CD14-positive monocyte (primary cell): ENCODE measurements at regions not wholly inside any gene's neighbourhood (a gene's known extent, or its start where the extent isn't known, plus 50 kb on each side); places are given as distances from the start of the nearest gene placed in this dataset.

Experiments
- DNase-seq, 3 donors: peaks; one replicate each; pipeline ENCODE4 v3.0.0-alpha.2; 2011 to 2022
- H2AFZ ChIP-seq: 2 replicates; pipeline ENCODE4 v1.6.0; 2012; ENCODE audit warnings: mild to moderate bottlenecking, low read depth, low read length, inconsistent platforms; ENCODE audit not compliant: insufficient read depth, poor library complexity, severe bottlenecking
- H3K27ac ChIP-seq, 2 donors: 1 replicate in 1 of 2; 2 replicates in 1 of 2; pipeline ENCODE4 v1.5.1; 2012 to 2013; ENCODE audit warnings: low read length in 2 of 2, control low read depth in 1 of 2, inconsistent platforms in 1 of 2, low read depth in 1 of 2, mild to moderate bottlenecking in 1 of 2
- H3K27me3 ChIP-seq, 2 donors: one replicate each; pipeline versions ENCODE4 v1.6.0 to v1.6.1; 2011 to 2013; ENCODE audit warnings: low read length in 2 of 2; ENCODE audit not compliant: control insufficient read depth in 2 of 2, insufficient read depth in 2 of 2
- H3K36me3 ChIP-seq, 2 donors: replicated peaks in 1 of 2; 1 replicate in 1 of 2; 2 replicates in 1 of 2; pipeline versions ENCODE4 v1.5.1 to v1.6.1; 2012 to 2013; ENCODE audit warnings: low read length in 2 of 2, control low read depth in 1 of 2, inconsistent platforms in 1 of 2, mild to moderate bottlenecking in 1 of 2; ENCODE audit not compliant: insufficient read depth in 2 of 2, control insufficient read depth in 1 of 2
- H3K4me1 ChIP-seq, 2 donors: 1 replicate in 1 of 2; 2 replicates in 1 of 2; pipeline versions ENCODE4 v1.5.1 to v1.6.1; 2012 to 2013; ENCODE audit warnings: low read length in 2 of 2, control low read depth in 1 of 2, inconsistent platforms in 1 of 2, mild to moderate bottlenecking in 1 of 2, moderate library complexity in 1 of 2; ENCODE audit not compliant: insufficient read depth in 2 of 2, control insufficient read depth in 1 of 2
- H3K4me2 ChIP-seq: replicated peaks from 2 replicates; pipeline ENCODE3; 2012; ENCODE audit warnings: low read length, moderate library complexity, mild to moderate bottlenecking; ENCODE audit not compliant: poor library complexity, severe bottlenecking; ENCODE audit errors: extremely low read depth
- H3K4me3 ChIP-seq, 3 experiments: fragments of 200-600 bp in 1 of 3; sonication (generic) in 1 of 3; replicated peaks in 1 of 3; 1 replicate in 2 of 3; 2 replicates in 1 of 3; pipeline ENCODE4 v1.5.1; 2011 to 2013; ENCODE audit warnings: low read length in 3 of 3, mild to moderate bottlenecking in 3 of 3, control low read depth in 2 of 3, low read depth in 2 of 3, inconsistent platforms in 1 of 3, moderate library complexity in 1 of 3
- H3K79me2 ChIP-seq: 2 replicates; pipeline ENCODE4 v1.6.0; 2012; ENCODE audit warnings: mild to moderate bottlenecking, control low read depth, inconsistent platforms, low read length, moderate library complexity; ENCODE audit not compliant: insufficient read depth
- H3K9ac ChIP-seq: 2 replicates; pipeline ENCODE4 v1.6.0; 2017; ENCODE audit warnings: low read length, mild to moderate bottlenecking; ENCODE audit not compliant: insufficient read depth, poor library complexity, severe bottlenecking
- H3K9me3 ChIP-seq, 2 donors: replicated peaks in 1 of 2; 1 replicate in 1 of 2; 2 replicates in 1 of 2; pipeline versions ENCODE4 v1.5.1 to v1.6.1; 2012 to 2013; ENCODE audit warnings: low read length in 2 of 2, control low read depth in 1 of 2; ENCODE audit not compliant: control insufficient read depth in 1 of 2, insufficient read depth in 1 of 2
- H4K20me1 ChIP-seq: 2 replicates; pipeline ENCODE4 v1.6.0; 2012; ENCODE audit warnings: mild to moderate bottlenecking, low read length, control low read depth, moderate library complexity; ENCODE audit not compliant: insufficient read depth
- H3K27ac Mint-ChIP-seq, 7 donors: one replicate each; pipeline ENCODE4 v1.8.0; 2020; ENCODE audit warnings: mild to moderate bottlenecking in 7 of 7, mixed read lengths in 7 of 7, moderate library complexity in 6 of 7, inconsistent platforms in 2 of 7
- H3K27me3 Mint-ChIP-seq, 3 donors: one replicate each; pipeline ENCODE4 v1.8.0; 2021 to 2022; ENCODE audit warnings: low read depth in 3 of 3, mild to moderate bottlenecking in 3 of 3, mixed read lengths in 3 of 3, moderate library complexity in 3 of 3, inconsistent platforms in 1 of 3
- H3K36me3 Mint-ChIP-seq, 2 donors: one replicate each; pipeline ENCODE4 v1.8.0; 2020; ENCODE audit warnings: mixed read lengths in 2 of 2, inconsistent platforms in 1 of 2, mild to moderate bottlenecking in 1 of 2
- H3K4me1 Mint-ChIP-seq: one replicate; pipeline ENCODE4 v1.8.0; 2020; ENCODE audit warnings: mild to moderate bottlenecking, mixed read lengths
- H3K4me3 Mint-ChIP-seq, 2 donors: one replicate each; pipeline ENCODE4 v1.8.0; 2020; ENCODE audit warnings: mild to moderate bottlenecking in 2 of 2, mixed read lengths in 2 of 2, moderate library complexity in 1 of 2
- H3K9me3 Mint-ChIP-seq, 7 donors: one replicate each; pipeline ENCODE4 v1.8.0; 2020 to 2022; ENCODE audit warnings: mixed read lengths in 7 of 7, mild to moderate bottlenecking in 6 of 7, moderate library complexity in 6 of 7, inconsistent platforms in 2 of 7
- WGBS: methylation state at CpG from one replicate; pipeline ENCODE4 v1.1.5; 2013; ENCODE audit warnings: missing lambda C conversion rate; ENCODE audit not compliant: insufficient coverage; 5-methylcytosine and 5-hydroxymethylcytosine counted together
- intact Hi-C, 2 donors: fragments of 100-400 bp; cut with micrococcal nuclease; formaldehyde crosslinking; loops; one replicate each; pipeline versions ENCODE4 v1.15.0 to v1.15.1; 2023
- TF ChIP-seq, protein P1 (sequence below): fragments of 200-600 bp; IDR thresholded peaks from one replicate; pipeline ENCODE4 v1.8.0; 2022; ENCODE audit warnings: antibody characterized with exemption, mild to moderate bottlenecking

DNA sequence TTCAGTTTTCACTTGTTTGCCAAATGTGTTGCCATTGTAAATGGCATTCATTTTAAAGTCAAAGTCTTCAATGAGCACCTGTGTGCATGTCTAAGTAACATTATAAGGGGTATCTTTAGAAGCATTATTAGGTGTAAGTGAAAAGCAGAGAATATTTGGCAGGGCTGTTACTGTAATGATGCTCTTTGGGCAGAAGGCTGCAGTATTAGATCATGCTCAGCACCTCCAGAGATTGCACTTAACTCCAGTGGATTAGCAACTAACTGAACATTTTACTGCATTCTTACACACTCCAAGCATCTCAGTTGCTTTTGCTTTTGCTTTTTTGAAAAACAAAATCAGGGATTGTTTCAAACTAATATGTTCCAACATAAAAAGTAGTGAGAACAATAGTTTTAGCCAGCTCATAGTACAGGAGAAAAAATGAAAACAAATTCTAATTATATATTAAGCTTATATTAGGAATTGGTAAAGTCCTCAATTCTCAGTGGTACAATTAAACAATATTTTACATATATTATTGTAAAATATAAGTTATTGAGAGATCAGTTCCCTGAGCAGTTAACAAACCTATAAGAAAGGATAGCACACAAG, 1740.9 kb upstream of the CDH9 start:
- intact Hi-C loops: no loop called here

DNA sequence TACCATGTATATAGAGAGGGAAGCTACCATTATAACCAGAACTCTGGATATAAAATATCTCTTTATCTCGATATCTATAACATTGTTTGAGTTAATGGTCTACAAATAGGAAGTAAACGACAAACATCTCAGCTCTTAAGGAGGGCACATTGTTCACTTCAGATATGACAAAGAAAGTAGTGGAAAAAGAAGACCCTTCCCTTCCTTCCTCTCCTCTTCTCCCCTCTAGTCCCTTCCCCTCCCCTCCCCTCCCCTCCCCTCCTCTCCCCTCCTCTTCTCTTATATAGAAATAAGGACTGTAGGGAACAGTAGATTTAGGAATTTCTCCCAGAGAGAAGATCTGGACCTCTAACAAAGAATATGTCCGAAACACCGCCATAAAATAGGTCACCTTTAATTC, 1731.9 kb upstream of the CDH9 start:
- Histone ChIP-seq H3K9ac (no peak overlapping the region), H3K79me2 (no peaks in the 10 kb centered on the region), H3K27me3 (no peaks in the 10 kb centered on the region), H3K4me2 (no peak overlapping the region), H3K4me1 (no peaks in the 10 kb centered on the region), H4K20me1 (no peaks in the 10 kb centered on the region), H3K9me3 (no peaks in the 10 kb centered on the region), H3K36me3 (no peaks in the 10 kb centered on the region), H3K4me3 (no peak overlapping the region), H3K27ac (no peak overlapping the region), H2AFZ (no peak overlapping the region)
- Mint-ChIP-seq H3K36me3 (no peaks in the 10 kb centered on the region), H3K27me3 (no peaks in the 10 kb centered on the region), H3K4me1 (no peaks in the 10 kb centered on the region), H3K4me3 (no peak overlapping the region), H3K9me3 (no peaks in the 10 kb centered on the region), H3K27ac (no peak overlapping the region)
- TF ChIP-seq, protein P1, sequence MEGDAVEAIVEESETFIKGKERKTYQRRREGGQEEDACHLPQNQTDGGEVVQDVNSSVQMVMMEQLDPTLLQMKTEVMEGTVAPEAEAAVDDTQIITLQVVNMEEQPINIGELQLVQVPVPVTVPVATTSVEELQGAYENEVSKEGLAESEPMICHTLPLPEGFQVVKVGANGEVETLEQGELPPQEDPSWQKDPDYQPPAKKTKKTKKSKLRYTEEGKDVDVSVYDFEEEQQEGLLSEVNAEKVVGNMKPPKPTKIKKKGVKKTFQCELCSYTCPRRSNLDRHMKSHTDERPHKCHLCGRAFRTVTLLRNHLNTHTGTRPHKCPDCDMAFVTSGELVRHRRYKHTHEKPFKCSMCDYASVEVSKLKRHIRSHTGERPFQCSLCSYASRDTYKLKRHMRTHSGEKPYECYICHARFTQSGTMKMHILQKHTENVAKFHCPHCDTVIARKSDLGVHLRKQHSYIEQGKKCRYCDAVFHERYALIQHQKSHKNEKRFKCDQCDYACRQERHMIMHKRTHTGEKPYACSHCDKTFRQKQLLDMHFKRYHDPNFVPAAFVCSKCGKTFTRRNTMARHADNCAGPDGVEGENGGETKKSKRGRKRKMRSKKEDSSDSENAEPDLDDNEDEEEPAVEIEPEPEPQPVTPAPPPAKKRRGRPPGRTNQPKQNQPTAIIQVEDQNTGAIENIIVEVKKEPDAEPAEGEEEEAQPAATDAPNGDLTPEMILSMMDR: no peak
- no peak for DNase-seq
- whole genome bisulfite sequencing: no CpG with 5 or more reads among the region's 4 CpGs
- intact Hi-C loops: no loop called here

More for the DNA sequence above, 1740.9 kb upstream of the CDH9 start:
- no peak overlapping the region for H3K27ac Mint-ChIP-seq
- no peak overlapping the region for H3K4me3 Mint-ChIP-seq
- H3K36me3 Mint-ChIP-seq: no peaks in the 10 kb centered on the region
- no peak overlapping the region for H3K4me2 ChIP-seq
- H4K20me1 ChIP-seq: no peaks in the 10 kb centered on the region
- no peaks in the 10 kb centered on the region for H3K36me3 ChIP-seq
- peaks cover 0 to 2% (median 0%) of the 10 kb centered on the region in 7 donors for H3K9me3 Mint-ChIP-seq
- H3K4me3 ChIP-seq: no peak overlapping the region
- H3K27ac ChIP-seq: no peak overlapping the region
- no peak overlapping the region for H3K9ac ChIP-seq
- H3K27me3 ChIP-seq: no peaks in the 10 kb centered on the region
- no peak for DNase-seq
- H3K27me3 Mint-ChIP-seq: no peaks in the 10 kb centered on the region
- H3K9me3 ChIP-seq: peaks cover 0 to 4% of the 10 kb centered on the region in 2 donors
- no peaks in the 10 kb centered on the region for H3K79me2 ChIP-seq
- H3K4me1 ChIP-seq: no peaks in the 10 kb centered on the region
- H3K4me1 Mint-ChIP-seq: no peaks in the 10 kb centered on the region
- no peak overlapping the region for H2AFZ ChIP-seq
- TF ChIP-seq, protein P1: no peak
